Panc1 (cell line): ENCODE measurements at regions not wholly inside any gene's neighbourhood (a gene's known extent, or its start where the extent isn't known, plus 50 kb on each side); places are given as distances from the start of the nearest gene placed in this dataset.

ENCODE experiments used
- CTCF ChIP-seq: fragments of 450-650 bp; IDR thresholded peaks from 2 replicates; pipeline ENCODE4 v1.5.1; 2017; ENCODE audit warnings: mild to moderate bottlenecking
- TCF7L2 ChIP-seq: IDR thresholded peaks from 2 replicates; pipeline ENCODE4 v1.6.1; 2011; ENCODE audit warnings: mild to moderate bottlenecking, low read depth, low read length, inconsistent platforms

- TF ChIP-seq CTCF, result no peak
- no peak for TF ChIP-seq TCF7L2
Observed at GRCh38 chr13:61965756-61966155, 550.1 kb upstream of the PCDH20 start.
